ENCODE measurements at regions not wholly inside any gene's neighbourhood (a gene's known extent, or its start where the extent isn't known, plus 50 kb on each side); places are given as distances from the start of the nearest gene placed in this dataset.

- DNase-seq (ENCODE audit: low read depth) = no peak
- Histone ChIP-seq H3K36me3 (ENCODE audit: control insufficient read depth, insufficient read depth, low read length) (no peaks in the 10 kb centered on the region), H3K4me3 (ENCODE audit: low read depth, low read length) (no peak overlapping the region), H3K27me3 (ENCODE audit: control insufficient read depth, insufficient read depth, low read length) (no peaks in the 10 kb centered on the region)
- TF ChIP-seq, protein P1, sequence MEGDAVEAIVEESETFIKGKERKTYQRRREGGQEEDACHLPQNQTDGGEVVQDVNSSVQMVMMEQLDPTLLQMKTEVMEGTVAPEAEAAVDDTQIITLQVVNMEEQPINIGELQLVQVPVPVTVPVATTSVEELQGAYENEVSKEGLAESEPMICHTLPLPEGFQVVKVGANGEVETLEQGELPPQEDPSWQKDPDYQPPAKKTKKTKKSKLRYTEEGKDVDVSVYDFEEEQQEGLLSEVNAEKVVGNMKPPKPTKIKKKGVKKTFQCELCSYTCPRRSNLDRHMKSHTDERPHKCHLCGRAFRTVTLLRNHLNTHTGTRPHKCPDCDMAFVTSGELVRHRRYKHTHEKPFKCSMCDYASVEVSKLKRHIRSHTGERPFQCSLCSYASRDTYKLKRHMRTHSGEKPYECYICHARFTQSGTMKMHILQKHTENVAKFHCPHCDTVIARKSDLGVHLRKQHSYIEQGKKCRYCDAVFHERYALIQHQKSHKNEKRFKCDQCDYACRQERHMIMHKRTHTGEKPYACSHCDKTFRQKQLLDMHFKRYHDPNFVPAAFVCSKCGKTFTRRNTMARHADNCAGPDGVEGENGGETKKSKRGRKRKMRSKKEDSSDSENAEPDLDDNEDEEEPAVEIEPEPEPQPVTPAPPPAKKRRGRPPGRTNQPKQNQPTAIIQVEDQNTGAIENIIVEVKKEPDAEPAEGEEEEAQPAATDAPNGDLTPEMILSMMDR (IDR thresholded peaks at IDR 0.05; ENCODE audit: insufficient read depth, low read length, poor library complexity, severe bottlenecking) = no peak
These were observed 576.4 kb upstream of the SLIT2 start for GRCh38 chr4:19675172-19675811.

GRCh38 chr4:19659101-19659500, 592.6 kb upstream of the SLIT2 start:
- Histone ChIP-seq H3K27me3 (ENCODE audit: control insufficient read depth, insufficient read depth, low read length) (no peaks in the 10 kb centered on the region), H3K4me3 (ENCODE audit: low read depth, low read length) (no peak overlapping the region), H3K36me3 (ENCODE audit: control insufficient read depth, insufficient read depth, low read length) (no peaks in the 10 kb centered on the region)
- TF ChIP-seq, protein P1 (IDR thresholded peaks at IDR 0.05; ENCODE audit: insufficient read depth, low read length, poor library complexity, severe bottlenecking) = no peak
- peak; percentile 1 for DNase-seq (ENCODE audit: low read depth)

GRCh38 chr4:19657856-19658255, 593.8 kb upstream of the SLIT2 start:
- TF ChIP-seq, protein P1 (IDR thresholded peaks at IDR 0.05; ENCODE audit: insufficient read depth, low read length, poor library complexity, severe bottlenecking) = no peak
- no peaks in the 10 kb centered on the region for H3K27me3 ChIP-seq (ENCODE audit: control insufficient read depth, insufficient read depth, low read length)
- H3K4me3 ChIP-seq (ENCODE audit: low read depth, low read length) = no peak overlapping the region
- H3K36me3 ChIP-seq (ENCODE audit: control insufficient read depth, insufficient read depth, low read length) = no peaks in the 10 kb centered on the region
- DNase-seq (ENCODE audit: low read depth) = no peak

- TF ChIP-seq, protein P1 (IDR thresholded peaks at IDR 0.05; ENCODE audit: insufficient read depth, low read length, poor library complexity, severe bottlenecking) = no peak
- no peak for DNase-seq (ENCODE audit: low read depth)
- Histone ChIP-seq H3K36me3 (ENCODE audit: control insufficient read depth, insufficient read depth, low read length) (no peaks in the 10 kb centered on the region), H3K4me3 (ENCODE audit: low read depth, low read length) (no peak overlapping the region), H3K27me3 (ENCODE audit: control insufficient read depth, insufficient read depth, low read length) (no peaks in the 10 kb centered on the region)
These were observed 596.0 kb upstream of the SLIT2 start for GRCh38 chr4:19655666-19656065.

DNA sequence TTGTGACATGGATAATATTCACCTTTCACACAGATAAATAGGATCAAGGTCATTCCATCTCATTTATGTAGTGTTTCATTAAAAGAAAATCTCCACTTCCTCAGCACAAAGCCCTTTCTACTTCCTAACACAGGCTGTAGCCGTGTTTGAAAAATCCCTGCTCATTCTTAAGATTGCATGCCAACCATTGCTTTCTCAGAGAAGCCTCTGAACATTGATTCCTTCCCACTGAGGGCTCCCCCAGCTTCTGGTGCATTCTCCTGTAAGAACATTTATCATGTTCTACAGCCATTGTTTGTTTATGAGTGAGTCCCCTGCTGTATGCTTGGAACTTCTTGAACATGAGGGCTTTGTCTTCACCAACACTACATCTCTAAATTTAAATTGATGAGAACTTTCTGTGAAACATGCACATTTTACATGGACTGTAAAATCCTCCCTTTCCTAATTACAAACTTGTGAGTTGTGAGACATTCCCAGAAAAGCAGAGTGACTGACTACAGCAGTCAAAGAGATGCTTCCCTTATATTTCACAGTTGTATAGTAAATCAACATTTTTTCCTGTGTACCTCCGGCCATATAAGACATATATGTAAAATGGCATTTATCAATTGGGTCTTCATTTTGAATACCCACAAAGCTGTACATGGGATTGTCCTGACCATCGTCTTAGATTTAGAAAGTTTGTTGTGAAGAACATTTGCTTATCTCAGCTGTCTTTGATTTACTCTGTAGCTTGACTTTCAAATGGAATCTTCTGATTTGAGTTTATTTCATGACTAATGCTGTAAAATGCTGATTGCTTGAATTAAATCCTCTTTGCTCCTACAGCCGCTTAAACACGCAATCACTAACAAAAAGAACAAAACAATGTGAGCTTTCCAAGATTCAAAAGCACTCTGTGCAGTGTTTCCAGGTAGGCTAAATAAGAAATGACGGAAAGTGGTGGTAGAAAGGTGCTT, 600.5 kb upstream of the SLIT2 start:
- Histone ChIP-seq H3K27me3 (ENCODE audit: control insufficient read depth, insufficient read depth, low read length) (no peaks in the 10 kb centered on the region), H3K4me3 (ENCODE audit: low read depth, low read length) (no peak overlapping the region), H3K36me3 (ENCODE audit: control insufficient read depth, insufficient read depth, low read length) (no peaks in the 10 kb centered on the region)
- DNase-seq (ENCODE audit: low read depth) = no peak
- TF ChIP-seq, protein P1 (IDR thresholded peaks at IDR 0.05; ENCODE audit: insufficient read depth, low read length, poor library complexity, severe bottlenecking) = no peak
